K562 (cell line): ENCODE measurements at regions not wholly inside any gene's neighbourhood (a gene's known extent, or its start where the extent isn't known, plus 50 kb on each side); places are given as distances from the start of the nearest gene placed in this dataset.

Source experiments
- ATAC-seq: fragments of 200-7000 bp; cut with Tn5 transposase; 3 replicates; pipeline ENCODE4 v1.9.1; 2020; ENCODE audit warnings: moderate library complexity
- BruUV-seq: library from RNA; stranded (reverse); fragments of 400-500 nt; replicated peaks from 2 replicates; lab custom pipeline; 2021; lab: Mats Ljungman, UMichigan
- CTCF ChIA-PET: fragments of 300-600 bp; formaldehyde crosslinking; extraction: SDS; loops from one replicate; lab custom pipeline; 2021; ENCODE audit warnings: low intra/inter-chr PET ratio; lab: Yijun Ruan, JAX
- POLR2A ChIA-PET: fragments of 300-600, 350-650 bp; sonication (Branson Sonifier 250); formaldehyde crosslinking; extraction: SDS; loops from one replicate; lab custom pipeline; 2021; ENCODE audit warnings: antibody characterized with exemption, inconsistent platforms; lab: Yijun Ruan, JAX
- DNase-seq, 4 experiments: peaks; one replicate each; pipeline versions ENCODE4 v3.0.0 to v3.0.0-alpha.2; 2011 to 2018; ENCODE audit warnings: low spot score in 3 of 4, mixed read lengths in 3 of 4; ENCODE audit errors: extremely low read depth in 1 of 4
- FAIRE-seq: peaks from 2 replicates; lab custom pipeline; 2011; peaks lifted over from hg19 to GRCh38; lab: Jason Lieb, UNC
- H2AFZ ChIP-seq: 2 replicates; pipeline ENCODE4 v1.6.0; 2011; ENCODE audit warnings: low read depth, low read length, control low read depth, inconsistent platforms
- H3K27ac ChIP-seq: fragments of 200-600 bp; 3 replicates; pipeline ENCODE4 v1.8.0; 2011; ENCODE audit warnings: low read depth, mild to moderate bottlenecking, control low read depth, inconsistent platforms, low read length, moderate library complexity, mixed read lengths; ENCODE audit errors: extremely low read depth
- H3K27me3 ChIP-seq, 2 experiments: fragments of 300-600 bp in 1 of 2; 2 replicates in 1 of 2; 3 replicates in 1 of 2; pipeline versions ENCODE4 v1.6.0 to v1.8.0; 2011; ENCODE audit warnings: inconsistent platforms in 2 of 2, low read length in 2 of 2, mild to moderate bottlenecking in 1 of 2, mixed read lengths in 1 of 2, moderate library complexity in 1 of 2; ENCODE audit not compliant: control insufficient read depth in 2 of 2, insufficient read depth in 2 of 2
- H3K36me3 ChIP-seq: fragments of 300-600 bp; 3 replicates; pipeline ENCODE4 v1.8.0; 2011; ENCODE audit warnings: mild to moderate bottlenecking, low read length, inconsistent platforms; ENCODE audit not compliant: control insufficient read depth, insufficient read depth
- H3K4me1 ChIP-seq, 2 experiments: fragments of 200-600 bp in 1 of 2; replicated peaks in 1 of 2; 2 replicates in 1 of 2; 3 replicates in 1 of 2; pipeline versions ENCODE4 v1.5.1 to v1.8.0; 2011; ENCODE audit warnings: inconsistent platforms in 2 of 2, low read length in 2 of 2, mild to moderate bottlenecking in 1 of 2, mixed read lengths in 1 of 2, moderate library complexity in 1 of 2; ENCODE audit not compliant: control insufficient read depth in 2 of 2, insufficient read depth in 2 of 2
- H3K4me2 ChIP-seq: 2 replicates; pipeline ENCODE4 v1.6.1; 2011; ENCODE audit warnings: low read length, control low read depth, inconsistent platforms, mixed read lengths; ENCODE audit not compliant: insufficient read depth
- H3K4me3 ChIP-seq: fragments of 200-600 bp; sonication (generic), shearing (Covaris generic); 2 replicates; pipeline ENCODE4 v1.5.1; 2016; ENCODE audit warnings: control low read depth, inconsistent platforms
- H3K79me2 ChIP-seq: fragments of 200-600 bp; 3 replicates; pipeline ENCODE4 v1.8.0; 2011; ENCODE audit warnings: low read length, inconsistent platforms; ENCODE audit not compliant: control insufficient read depth, insufficient read depth
- H3K9ac ChIP-seq, 2 experiments: 2 replicates each; pipeline versions ENCODE4 v1.6.0 to v1.6.1; 2011; ENCODE audit warnings: low read depth in 2 of 2, low read length in 2 of 2, control low read depth in 1 of 2, inconsistent platforms in 1 of 2, mild to moderate bottlenecking in 1 of 2, mixed read lengths in 1 of 2; ENCODE audit not compliant: insufficient read depth in 1 of 2
- H3K9me1 ChIP-seq: one replicate; pipeline ENCODE4 v1.6.0; 2011; ENCODE audit warnings: inconsistent platforms, mild to moderate bottlenecking, low read length, moderate library complexity; ENCODE audit not compliant: control insufficient read depth, insufficient read depth
- H3K9me3 ChIP-seq: replicated peaks from 2 replicates; pipeline ENCODE4 v1.5.1; 2011; ENCODE audit warnings: low read depth, low read length, inconsistent platforms; ENCODE audit not compliant: control insufficient read depth, insufficient read depth
- H4K20me1 ChIP-seq: replicated peaks from 2 replicates; pipeline ENCODE4 v1.6.1; 2011; ENCODE audit warnings: low read length, inconsistent platforms, mixed read lengths; ENCODE audit not compliant: control insufficient read depth, insufficient read depth
- C11orf30 ChIP-seq: fragments of 450-650 bp; IDR thresholded peaks from 2 replicates; pipeline ENCODE4 v1.6.1; 2016; ENCODE audit warnings: low read depth, mild to moderate bottlenecking
- CBFA2T3 ChIP-seq: fragments of 450-650 bp; IDR thresholded peaks from 2 replicates; pipeline ENCODE4 v1.6.1; 2017
- CEBPG ChIP-seq, 3 experiments: fragments of 200-800 bp in 1 of 3; sonication (Bioruptor generic) in 1 of 3; sonication (generic) in 1 of 3; formaldehyde crosslinking in 1 of 3; IDR thresholded peaks in 2 of 3; conservative IDR thresholded peaks in 1 of 3; 2 replicates each; pipeline versions ENCODE4 v1.6.1 to v1.8.0; 2016 to 2022; ENCODE audit warnings: missing compliant biosample characterization in 2 of 3, missing genetic modification characterization in 2 of 3, mild to moderate bottlenecking in 1 of 3, missing genetic modification reagents in 1 of 3
- DMBX1 ChIP-seq: fragments of 250-450 bp; sonication (Bioruptor Pico); IDR thresholded peaks from 2 replicates; pipeline ENCODE4 v1.8.0; 2022; ENCODE audit warnings: inconsistent platforms, mild to moderate bottlenecking, moderate library complexity, borderline replicate concordance
- EHMT2 ChIP-seq: fragments of 450-650 bp; IDR thresholded peaks from 2 replicates; pipeline ENCODE4 v1.6.1; 2018; ENCODE audit warnings: antibody characterized with exemption
- ESRRA ChIP-seq: fragments of 450-650 bp; IDR thresholded peaks from 2 replicates; pipeline ENCODE4 v1.6.1; 2014; ENCODE audit warnings: low read depth, mild to moderate bottlenecking, moderate library complexity, borderline replicate concordance
- MCM5 ChIP-seq: fragments of 450-650 bp; IDR thresholded peaks from 2 replicates; pipeline ENCODE4 v1.6.1; 2016; ENCODE audit warnings: low read depth
- MITF ChIP-seq: IDR thresholded peaks from 2 replicates; pipeline ENCODE4 v1.6.1; 2014; ENCODE audit warnings: antibody characterized with exemption
- MXD1 ChIP-seq: fragments of 250-450 bp; sonication (Bioruptor Pico); IDR thresholded peaks from 2 replicates; pipeline ENCODE4 v1.8.0; 2021; ENCODE audit warnings: borderline replicate concordance, mild to moderate bottlenecking, moderate library complexity; ENCODE audit not compliant: poor library complexity, severe bottlenecking
- SAP30 ChIP-seq: fragments of 200-600 bp; sonication (generic); IDR thresholded peaks from 2 replicates; pipeline ENCODE4 v1.6.1; 2012; ENCODE audit warnings: borderline replicate concordance, low read depth, mild to moderate bottlenecking, moderate library complexity, low read length, control low read depth, inconsistent platforms; ENCODE audit not compliant: insufficient read depth, poor library complexity, severe bottlenecking
- SMARCA4 ChIP-seq: fragments of 450-650 bp; IDR thresholded peaks from 2 replicates; pipeline ENCODE4 v1.6.1; 2016
- SREBF1 ChIP-seq: fragments of 150-350 bp; IDR thresholded peaks from 2 replicates; pipeline ENCODE4 v1.6.1; 2014; ENCODE audit warnings: antibody characterized with exemption, low read depth, low read length, borderline replicate concordance
- STAT5A ChIP-seq: IDR thresholded peaks from 2 replicates; pipeline ENCODE4 v1.6.1; 2012; ENCODE audit warnings: low read length, inconsistent platforms, borderline replicate concordance
- ZC3H11A ChIP-seq: IDR thresholded peaks from 2 replicates; pipeline ENCODE4 v1.6.1; 2012; ENCODE audit warnings: low read depth, low read length, improper control_type of control experiment
- WGBS: fragments of 100-300 bp; shearing (Covaris generic); methylation state at CpG from one replicate; pipeline ENCODE4 v1.1.6; 2016; ENCODE audit warnings: low coverage, mixed read lengths; ENCODE audit not compliant: insufficient coverage; ENCODE audit errors: missing lambda C conversion rate; 5-methylcytosine and 5-hydroxymethylcytosine counted together
- in situ Hi-C: fragments of 300-500 bp; cut with MboI; formaldehyde crosslinking; loops from 4 replicates; pipeline ENCODE4 v1.15.0; 2018; ENCODE audit warnings: inconsistent platforms, mixed read lengths
- intact Hi-C: fragments of 100-400 bp; cut with micrococcal nuclease; formaldehyde crosslinking; loops from 2 replicates; pipeline ENCODE4 v1.14.2; 2022
- TF ChIP-seq, protein P1 (sequence below): fragments of 450-650 bp; IDR thresholded peaks from 2 replicates; pipeline ENCODE4 v1.6.1; 2016; ENCODE audit warnings: low read depth, mild to moderate bottlenecking, moderate library complexity

- intact Hi-C loops: no loop called here
- under 1% methylated on average over 11 of the region's 11 CpGs for WGBS
- no peaks in the 10 kb centered on the region for H3K36me3 ChIP-seq
- H3K79me2 ChIP-seq: no peaks in the 10 kb centered on the region
- H3K4me2 ChIP-seq: no peak overlapping the region
- no peak for TF ChIP-seq MCM5
- TF ChIP-seq, all 486 proteins: peak for 0
- Histone ChIP-seq H4K20me1 (no peaks in the 10 kb centered on the region; the same call in 1 of the 2 replicates), H3K4me3 (no peak overlapping the region), H3K9me1 (no peaks in the 10 kb centered on the region), H3K4me1 (no peaks in the 10 kb centered on the region), H3K9ac (no peak overlapping the region), H3K27me3 (peaks cover 2 to 36% of the 10 kb centered on the region in 2 experiments; a peak in 3 of 5 replicates), H3K9me3 (no peaks in the 10 kb centered on the region), H2AFZ (no peak overlapping the region), H3K27ac (no peak overlapping the region)
- ATAC-seq: no peak
- in situ Hi-C loops: no loop called here
- FAIRE-seq: no peak
- DNase-seq: no peak
- no TSS peak for BruUV-seq
- ChIA-PET CTCF (no interaction called here), POLR2A (no interaction called here)
Measured at GRCh38 chr1:4215391-4215790, 315.3 kb upstream of the C1orf174 start.

- H3K27me3 ChIP-seq: peaks cover 3 to 37% of the 10 kb centered on the region in 2 experiments; a peak in 3 of 5 replicates
- ATAC-seq (no peak), DNase-seq (no peak), FAIRE-seq (no peak)
- H4K20me1 ChIP-seq: peaks cover 2% of the 10 kb centered on the region; the same call in 1 of the 2 replicates
- ChIA-PET CTCF (no interaction called here), POLR2A (no interaction called here)
- no peak overlapping the region for H3K27ac ChIP-seq
- no peak overlapping the region for H3K9ac ChIP-seq
- H3K4me1 ChIP-seq: no peaks in the 10 kb centered on the region
- H3K9me1 ChIP-seq: no peaks in the 10 kb centered on the region
- no TSS peak for BruUV-seq
- H2AFZ ChIP-seq: no peak overlapping the region
- H3K79me2 ChIP-seq: no peaks in the 10 kb centered on the region
- H3K4me3 ChIP-seq: no peak overlapping the region
- in situ Hi-C loops (no loop called here), intact Hi-C loops (no loop called here)
- no peak overlapping the region for H3K4me2 ChIP-seq
- H3K36me3 ChIP-seq: no peaks in the 10 kb centered on the region
- no peaks in the 10 kb centered on the region for H3K9me3 ChIP-seq
- TF ChIP-seq STAT5A (no peak), EHMT2 (no peak), CBFA2T3 (no peak), MITF (no peak), SREBF1 (no peak), C11orf30 (no peak), SMARCA4 (no peak), CEBPG (CRISPR knock-in tag; IDR thresholded peaks at IDR 0.05) (no peak), CEBPG (tag; conservative IDR thresholded peaks at IDR 0.05 in 1 of 2, IDR thresholded peaks at IDR 0.05 in 1 of 2) (no peak), ZC3H11A (no peak), ESRRA (no peak), MXD1 (CRISPR knock-in tag) (no peak), DMBX1 (CRISPR knock-in tag) (no peak), SAP30 (no peak)
- TF ChIP-seq, protein P1, sequence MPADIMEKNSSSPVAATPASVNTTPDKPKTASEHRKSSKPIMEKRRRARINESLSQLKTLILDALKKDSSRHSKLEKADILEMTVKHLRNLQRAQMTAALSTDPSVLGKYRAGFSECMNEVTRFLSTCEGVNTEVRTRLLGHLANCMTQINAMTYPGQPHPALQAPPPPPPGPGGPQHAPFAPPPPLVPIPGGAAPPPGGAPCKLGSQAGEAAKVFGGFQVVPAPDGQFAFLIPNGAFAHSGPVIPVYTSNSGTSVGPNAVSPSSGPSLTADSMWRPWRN: no peak
Measured at GRCh38 chr1:4216231-4216630, 316.2 kb upstream of the C1orf174 start.
